HCT116 (cell line): ENCODE measurements at regions not wholly inside any gene's neighbourhood (a gene's known extent, or its start where the extent isn't known, plus 50 kb on each side); places are given as distances from the start of the nearest gene placed in this dataset.

Experiments used
- ATAC-seq: fragments of 200-7000 bp; cut with Tn5 transposase; 2 replicates; pipeline ENCODE4 v1.9.1; 2020; ENCODE audit warnings: mild to moderate bottlenecking, moderate library complexity
- BruUV-seq: library from RNA; stranded (reverse); fragments of 400-500 nt; replicated peaks from 2 replicates; lab custom pipeline; 2021; lab: Mats Ljungman, UMichigan
- CTCF ChIA-PET: fragments of 300-600 bp; sonication (Branson Sonifier 250); formaldehyde crosslinking; loops from one replicate; lab custom pipeline; 2021; ENCODE audit warnings: antibody characterized with exemption; lab: Charles Lee
- POLR2A ChIA-PET: fragments of 300-600, 350-600 bp; sonication (Branson Sonifier 250); formaldehyde crosslinking; loops from one replicate; lab custom pipeline; 2021; ENCODE audit warnings: antibody characterized with exemption; lab: Charles Lee
- RAD21 ChIA-PET, 2 experiments: fragments of 300-600 bp; sonication (Branson Sonifier 250); formaldehyde crosslinking; loops; one replicate each; lab custom pipeline; 2023; ENCODE audit warnings: low total read pairs in 2 of 2; ENCODE audit not compliant: uncharacterized antibody in 2 of 2, unreplicated experiment in 2 of 2, low non-redundant PET in 1 of 2; lab: Charles Lee
- DNase-seq: peaks from one replicate; pipeline ENCODE4 v3.0.0-alpha.2; 2010; ENCODE audit warnings: low read depth, low spot score
- H2AFZ ChIP-seq: fragments of 200-600 bp; shearing (Covaris generic), sonication (generic); 2 replicates; pipeline ENCODE4 v1.6.1; 2017; ENCODE audit warnings: low read depth, mixed run types, mixed read lengths, antibody characterized with exemption, low read length; ENCODE audit not compliant: poor library complexity, severe bottlenecking
- H3K27ac ChIP-seq: 2 replicates; pipeline ENCODE4 v1.5.1; 2012; ENCODE audit warnings: low read depth, low read length
- H3K27me3 ChIP-seq: fragments of 200-600 bp; sonication (generic); 2 replicates; pipeline ENCODE4 v1.6.1; 2016; ENCODE audit warnings: mixed run types, low read length, mixed read lengths; ENCODE audit not compliant: insufficient read depth
- H3K36me3 ChIP-seq, 2 experiments: fragments of 200-500 bp in 1 of 2; fragments of 200-600 bp in 1 of 2; sonication (Bioruptor generic) in 1 of 2; sonication (generic) in 1 of 2; 2 replicates each; pipeline versions ENCODE4 v1.5.1 to v1.6.1; 2014 to 2016; ENCODE audit warnings: low read length in 2 of 2, inconsistent platforms in 1 of 2, mixed read lengths in 1 of 2, mixed run types in 1 of 2; ENCODE audit not compliant: insufficient read depth in 2 of 2, control insufficient read depth in 1 of 2
- H3K4me1 ChIP-seq, 2 experiments: fragments of 200-600 bp in 1 of 2; sonication (generic) in 1 of 2; 2 replicates each; pipeline versions ENCODE4 v1.5.1 to v1.6.1; 2012 to 2017; ENCODE audit warnings: low read length in 2 of 2, inconsistent platforms in 1 of 2, mild to moderate bottlenecking in 1 of 2, mixed read lengths in 1 of 2, mixed run types in 1 of 2, moderate library complexity in 1 of 2; ENCODE audit not compliant: insufficient read depth in 2 of 2, control insufficient read depth in 1 of 2
- H3K4me2 ChIP-seq: fragments of 200-600 bp; sonication (generic); 2 replicates; pipeline ENCODE4 v1.6.1; 2017; ENCODE audit warnings: mixed run types, low read length, mixed read lengths
- H3K4me3 ChIP-seq, 2 experiments: fragments of 200-600 bp in 1 of 2; sonication (generic) in 1 of 2; replicated peaks in 1 of 2; 2 replicates each; pipeline ENCODE4 v1.5.1; 2011 to 2016; ENCODE audit warnings: low read length in 2 of 2, control low read depth in 1 of 2, low read depth in 1 of 2, mild to moderate bottlenecking in 1 of 2, mixed read lengths in 1 of 2, mixed run types in 1 of 2
- H3K79me2 ChIP-seq: fragments of 200-600 bp; sonication (generic); 2 replicates; pipeline ENCODE4 v1.6.1; 2017; ENCODE audit warnings: mild to moderate bottlenecking, mixed run types, low read length, moderate library complexity, mixed read lengths; ENCODE audit not compliant: insufficient read depth
- H3K9ac ChIP-seq: fragments of 200-600 bp; sonication (generic); 2 replicates; pipeline ENCODE4 v1.6.1; 2016; ENCODE audit warnings: low read length, mixed read lengths
- H3K9me2 ChIP-seq: fragments of 200-600 bp; sonication (generic), shearing (Covaris generic); 2 replicates; pipeline ENCODE4 v1.6.1; 2017; ENCODE audit warnings: mixed run types, mild to moderate bottlenecking, moderate library complexity; ENCODE audit not compliant: insufficient read depth
- H3K9me3 ChIP-seq, 2 experiments: fragments of 200-500 bp in 1 of 2; fragments of 200-600 bp in 1 of 2; sonication (Bioruptor generic) in 1 of 2; sonication (generic) in 1 of 2; 2 replicates each; pipeline ENCODE4 v1.6.1; 2014 to 2017; ENCODE audit warnings: low read length in 2 of 2, mixed read lengths in 2 of 2, inconsistent platforms in 1 of 2, low read depth in 1 of 2, mild to moderate bottlenecking in 1 of 2, mixed run types in 1 of 2, moderate library complexity in 1 of 2; ENCODE audit not compliant: control insufficient read depth in 1 of 2, insufficient read depth in 1 of 2
- H4K20me1 ChIP-seq: fragments of 200-600 bp; sonication (generic), shearing (Covaris generic); 2 replicates; pipeline ENCODE4 v1.6.1; 2017; ENCODE audit warnings: mixed run types, mild to moderate bottlenecking, moderate library complexity; ENCODE audit not compliant: insufficient read depth
- ATF3 ChIP-seq: IDR thresholded peaks from 2 replicates; pipeline ENCODE4 v1.6.1; 2012
- CBX3 ChIP-seq: IDR thresholded peaks from 2 replicates; pipeline ENCODE4 v1.6.1; 2012; ENCODE audit warnings: low read depth
- CEBPB ChIP-seq: IDR thresholded peaks from 2 replicates; pipeline ENCODE4 v1.6.1; 2012; ENCODE audit warnings: low read depth
- EZH2 ChIP-seq: fragments of 200-600 bp; sonication (generic); IDR thresholded peaks from 2 replicates; pipeline ENCODE4 v1.6.1; 2017; ENCODE audit warnings: antibody characterized with exemption, mixed run types
- EZH2phosphoT487 ChIP-seq: fragments of 200-600 bp; IDR thresholded peaks from 2 replicates; pipeline ENCODE4 v1.6.1; 2018; ENCODE audit warnings: antibody characterized with exemption, borderline replicate concordance
- FOSL1 ChIP-seq: IDR thresholded peaks from 2 replicates; pipeline ENCODE4 v1.6.1; 2012; ENCODE audit warnings: low read depth
- JUND ChIP-seq: IDR thresholded peaks from 2 replicates; pipeline ENCODE4 v1.6.1; 2012
- POLR2A ChIP-seq: IDR thresholded peaks from 2 replicates; pipeline ENCODE4 v1.7.0; 2011; ENCODE audit warnings: borderline replicate concordance; ENCODE audit not compliant: insufficient read depth, insufficient read length; ENCODE audit errors: extremely low read depth
- POLR2AphosphoS5 ChIP-seq: IDR thresholded peaks from 2 replicates; pipeline ENCODE4 v1.6.1; 2011; ENCODE audit warnings: mild to moderate bottlenecking, low read depth, low read length, moderate library complexity
- RAD21 ChIP-seq: IDR thresholded peaks from 2 replicates; pipeline ENCODE4 v1.6.1; 2012; ENCODE audit warnings: low read depth, mild to moderate bottlenecking
- SIN3A ChIP-seq: IDR thresholded peaks from 2 replicates; pipeline ENCODE4 v1.6.1; 2012; ENCODE audit warnings: low read depth
- SP1 ChIP-seq: IDR thresholded peaks from 2 replicates; pipeline ENCODE4 v1.6.1; 2012; ENCODE audit warnings: low read depth
- SRF ChIP-seq: IDR thresholded peaks from 2 replicates; pipeline ENCODE4 v1.6.1; 2012; ENCODE audit warnings: low read depth
- TCF7L2 ChIP-seq: IDR thresholded peaks from 2 replicates; pipeline ENCODE4 v1.7.0; 2011; ENCODE audit warnings: borderline replicate concordance, inconsistent platforms; ENCODE audit not compliant: insufficient read depth, insufficient read length; ENCODE audit errors: extremely low read depth
- YY1 ChIP-seq: IDR thresholded peaks from 2 replicates; pipeline ENCODE4 v1.6.1; 2011; ENCODE audit warnings: low read length, low read depth, moderate library complexity, mild to moderate bottlenecking; ENCODE audit not compliant: insufficient replicate concordance; ENCODE audit errors: extremely low read depth
- ZBTB33 ChIP-seq: IDR thresholded peaks from 2 replicates; pipeline ENCODE4 v1.6.1; 2011; ENCODE audit warnings: mild to moderate bottlenecking, low read length, moderate library complexity; ENCODE audit not compliant: insufficient replicate concordance; ENCODE audit errors: extremely low read depth
- ZFX ChIP-seq: fragments of 450-650 bp; IDR thresholded peaks from 2 replicates; pipeline ENCODE4 v1.6.1; 2017
- ZNF274 ChIP-seq: fragments of 200-500 bp; sonication (Bioruptor generic); IDR thresholded peaks from 2 replicates; pipeline ENCODE4 v1.6.1; 2014; ENCODE audit warnings: mild to moderate bottlenecking, low read depth, low read length, inconsistent platforms
- intact Hi-C: fragments of 100-400 bp; cut with micrococcal nuclease; formaldehyde crosslinking; loops from 2 replicates; pipeline ENCODE4 v1.10.0; 2022
- TF ChIP-seq, protein P1 (sequence below): IDR thresholded peaks from 2 replicates; pipeline ENCODE4 v1.6.1; 2012
- TF ChIP-seq, protein P2 (sequence below), 3 experiments: fragments of 200-600 bp in 1 of 3; sonication (generic) in 1 of 3; IDR thresholded peaks in 2 of 3; conservative IDR thresholded peaks in 1 of 3; 2 replicates each; pipeline ENCODE4 v1.5.1; 2012 to 2017; ENCODE audit warnings: low read depth in 2 of 3, low read length in 2 of 3, antibody characterized with exemption in 1 of 3, borderline replicate concordance in 1 of 3, control low read depth in 1 of 3, mild to moderate bottlenecking in 1 of 3, mixed read lengths in 1 of 3, mixed run types in 1 of 3, moderate library complexity in 1 of 3; ENCODE audit not compliant: insufficient read depth in 1 of 3

- no peaks in the 10 kb centered on the region for H4K20me1 ChIP-seq
- H2AFZ ChIP-seq: no peak overlapping the region
- no peaks in the 10 kb centered on the region for H3K9me2 ChIP-seq
- no peak overlapping the region for H3K4me3 ChIP-seq
- BruUV-seq: no TSS peak
- H3K9me3 ChIP-seq: peaks cover 3% of the 10 kb centered on the region in 2 experiments; a peak in 2 of 4 replicates
- intact Hi-C loops: no loop called here
- no peaks in the 10 kb centered on the region for H3K36me3 ChIP-seq
- no peak for DNase-seq
- ChIA-PET RAD21 (no interaction called here), POLR2A (no interaction called here), CTCF (no interaction called here)
- no peak overlapping the region for H3K9ac ChIP-seq
- H3K4me1 ChIP-seq: no peaks in the 10 kb centered on the region
- H3K27ac ChIP-seq: no peak overlapping the region
- ATAC-seq: no peak
- H3K79me2 ChIP-seq: no peaks in the 10 kb centered on the region
- TF ChIP-seq EZH2 (no peak), POLR2AphosphoS5 (no peak), ZNF274 (no peak), CEBPB (no peak), SP1 (no peak), YY1 (no peak), EZH2phosphoT487 (no peak), SRF (no peak), ATF3 (no peak), ZBTB33 (no peak), JUND (no peak), FOSL1 (no peak), POLR2A (no peak), SIN3A (no peak), TCF7L2 (no peak), ZFX (no peak), RAD21 (no peak), CBX3 (no peak)
- TF ChIP-seq, protein P1, sequence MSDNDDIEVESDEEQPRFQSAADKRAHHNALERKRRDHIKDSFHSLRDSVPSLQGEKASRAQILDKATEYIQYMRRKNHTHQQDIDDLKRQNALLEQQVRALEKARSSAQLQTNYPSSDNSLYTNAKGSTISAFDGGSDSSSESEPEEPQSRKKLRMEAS: no peak
- TF ChIP-seq, protein P2, sequence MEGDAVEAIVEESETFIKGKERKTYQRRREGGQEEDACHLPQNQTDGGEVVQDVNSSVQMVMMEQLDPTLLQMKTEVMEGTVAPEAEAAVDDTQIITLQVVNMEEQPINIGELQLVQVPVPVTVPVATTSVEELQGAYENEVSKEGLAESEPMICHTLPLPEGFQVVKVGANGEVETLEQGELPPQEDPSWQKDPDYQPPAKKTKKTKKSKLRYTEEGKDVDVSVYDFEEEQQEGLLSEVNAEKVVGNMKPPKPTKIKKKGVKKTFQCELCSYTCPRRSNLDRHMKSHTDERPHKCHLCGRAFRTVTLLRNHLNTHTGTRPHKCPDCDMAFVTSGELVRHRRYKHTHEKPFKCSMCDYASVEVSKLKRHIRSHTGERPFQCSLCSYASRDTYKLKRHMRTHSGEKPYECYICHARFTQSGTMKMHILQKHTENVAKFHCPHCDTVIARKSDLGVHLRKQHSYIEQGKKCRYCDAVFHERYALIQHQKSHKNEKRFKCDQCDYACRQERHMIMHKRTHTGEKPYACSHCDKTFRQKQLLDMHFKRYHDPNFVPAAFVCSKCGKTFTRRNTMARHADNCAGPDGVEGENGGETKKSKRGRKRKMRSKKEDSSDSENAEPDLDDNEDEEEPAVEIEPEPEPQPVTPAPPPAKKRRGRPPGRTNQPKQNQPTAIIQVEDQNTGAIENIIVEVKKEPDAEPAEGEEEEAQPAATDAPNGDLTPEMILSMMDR (IDR thresholded peaks at IDR 0.05 in 2 of 3, conservative IDR thresholded peaks at IDR 0.05 in 1 of 3; ENCODE audit: borderline replicate concordance in 1 of 3, insufficient read depth in 1 of 3, low read depth in 2 of 3, low read length in 2 of 3): no peak
- no peaks in the 10 kb centered on the region for H3K27me3 ChIP-seq
- H3K4me2 ChIP-seq: no peak overlapping the region
These were observed 903.8 kb downstream of the BCL11B start for GRCh38 chr14:98368221-98368620.
